H1 (cell line): ENCODE measurements at regions not wholly inside any gene's neighbourhood (a gene's known extent, or its start where the extent isn't known, plus 50 kb on each side); places are given as distances from the start of the nearest gene placed in this dataset.

Experiments used
- CTCF ChIA-PET: fragments of 300-600 bp; sonication (Branson Sonifier 250); formaldehyde crosslinking; loops from one replicate; lab custom pipeline; 2021; ENCODE audit not compliant: partially characterized antibody; lab: Charles Lee
- POLR2A ChIA-PET: fragments of 300-600 bp; sonication (Branson Sonifier 250); formaldehyde crosslinking; loops from one replicate; lab custom pipeline; 2021; ENCODE audit warnings: inconsistent platforms; ENCODE audit not compliant: partially characterized antibody; lab: Charles Lee
- DNase-seq, 2 experiments: peaks; one replicate each; pipeline versions ENCODE4 v3.0.0 to v3.0.0-alpha.2; 2010 to 2022; ENCODE audit warnings: low spot score in 2 of 2, low read depth in 1 of 2, mixed read lengths in 1 of 2
- FAIRE-seq: peaks from 2 replicates; lab custom pipeline; 2011; peaks lifted over from hg19 to GRCh38; lab: Jason Lieb, UNC
- H2AFZ ChIP-seq: 2 replicates; pipeline ENCODE4 v1.8.1; 2012; ENCODE audit warnings: low read length, inconsistent platforms
- H2AK5ac ChIP-seq: 2 replicates; pipeline ENCODE4 v1.6.1; 2013; ENCODE audit warnings: low read depth, low read length
- H2BK120ac ChIP-seq: replicated peaks from 2 replicates; pipeline ENCODE3; 2013; ENCODE audit warnings: low read depth, low read length, inconsistent platforms
- H2BK12ac ChIP-seq: 2 replicates; pipeline ENCODE4 v1.6.1; 2013; ENCODE audit warnings: low read depth, low read length
- H2BK15ac ChIP-seq: 2 replicates; pipeline ENCODE4 v1.6.1; 2013; ENCODE audit warnings: low read length
- H2BK20ac ChIP-seq: 2 replicates; pipeline ENCODE4 v1.6.1; 2013; ENCODE audit warnings: low read length
- H2BK5ac ChIP-seq: 2 replicates; pipeline ENCODE4 v1.6.1; 2013; ENCODE audit warnings: low read depth, low read length
- H3K14ac ChIP-seq: 2 replicates; pipeline ENCODE4 v1.6.1; 2013; ENCODE audit warnings: inconsistent platforms; ENCODE audit not compliant: insufficient read length
- H3K18ac ChIP-seq: 2 replicates; pipeline ENCODE4 v1.6.1; 2013; ENCODE audit warnings: low read length; ENCODE audit errors: extremely low read depth
- H3K23ac ChIP-seq: 2 replicates; pipeline ENCODE4 v1.6.1; 2013; ENCODE audit warnings: inconsistent platforms; ENCODE audit not compliant: insufficient read length
- H3K23me2 ChIP-seq: 2 replicates; pipeline ENCODE4 v1.6.1; 2013; ENCODE audit warnings: low read depth, low read length
- H3K27ac ChIP-seq: 2 replicates; pipeline ENCODE4 v1.6.1; 2011; ENCODE audit warnings: low read depth, low read length, inconsistent platforms
- H3K27me3 ChIP-seq, 4 experiments: replicated peaks in 1 of 4; 1 replicate in 1 of 4; 2 replicates in 3 of 4; pipeline versions ENCODE4 v1.6.1 to v1.8.1; 2011 to 2013; ENCODE audit warnings: low read length in 3 of 4, mild to moderate bottlenecking in 3 of 4, inconsistent platforms in 2 of 4, mixed read lengths in 2 of 4, moderate library complexity in 1 of 4; ENCODE audit not compliant: control insufficient read depth in 3 of 4, insufficient read depth in 3 of 4; ENCODE audit errors: extremely low read depth in 1 of 4
- H3K36me3 ChIP-seq, 4 experiments: 2 replicates each; pipeline versions ENCODE4 v1.6.1 to v1.8.1; 2011 to 2013; ENCODE audit warnings: mild to moderate bottlenecking in 4 of 4, low read length in 3 of 4, moderate library complexity in 2 of 4, control low read depth in 1 of 4, inconsistent platforms in 1 of 4; ENCODE audit not compliant: insufficient read depth in 4 of 4, control insufficient read depth in 2 of 4
- H3K4ac ChIP-seq: replicated peaks from 2 replicates; pipeline ENCODE3; 2013; ENCODE audit warnings: low read length, low read depth, mixed read lengths, inconsistent platforms; ENCODE audit not compliant: insufficient read length
- H3K4me1 ChIP-seq, 4 experiments: replicated peaks in 1 of 4; 1 replicate in 1 of 4; 2 replicates in 3 of 4; pipeline versions ENCODE4 v1.6.1 to v1.8.1; 2011 to 2013; ENCODE audit warnings: low read length in 3 of 4, inconsistent platforms in 2 of 4, mixed read lengths in 1 of 4; ENCODE audit not compliant: insufficient read depth in 4 of 4, control insufficient read depth in 3 of 4
- H3K4me2 ChIP-seq, 2 experiments: 2 replicates each; pipeline versions ENCODE4 v1.6.1 to v1.8.1; 2011 to 2013; ENCODE audit warnings: low read depth in 2 of 2, low read length in 2 of 2, control low read depth in 1 of 2, inconsistent platforms in 1 of 2, mild to moderate bottlenecking in 1 of 2; ENCODE audit not compliant: insufficient read depth in 1 of 2
- H3K4me3 ChIP-seq, 4 experiments: fragments of 200-600, 300-600 bp in 1 of 4; sonication (generic), shearing (Covaris generic), sonication (Bioruptor Twin) in 1 of 4; 2 replicates each; pipeline versions ENCODE4 v1.5.1 to v1.8.1; 2011 to 2016; ENCODE audit warnings: low read length in 4 of 4, low read depth in 3 of 4, control low read depth in 2 of 4, inconsistent platforms in 2 of 4, mild to moderate bottlenecking in 2 of 4, mixed read lengths in 1 of 4, moderate library complexity in 1 of 4; ENCODE audit not compliant: insufficient read depth in 2 of 4; ENCODE audit errors: extremely low read depth in 1 of 4
- H3K56ac ChIP-seq: replicated peaks from 2 replicates; pipeline ENCODE3; 2013; ENCODE audit warnings: low read depth, mild to moderate bottlenecking, mixed read lengths, low read length, inconsistent platforms; ENCODE audit not compliant: insufficient read length
- H3K79me1 ChIP-seq: 2 replicates; pipeline ENCODE4 v1.6.1; 2013; ENCODE audit warnings: low read depth, low read length, control low read depth
- H3K79me2 ChIP-seq, 2 experiments: 2 replicates each; pipeline versions ENCODE4 v1.6.1 to v1.8.1; 2012 to 2013; ENCODE audit warnings: low read length in 2 of 2, mild to moderate bottlenecking in 2 of 2, inconsistent platforms in 1 of 2; ENCODE audit not compliant: insufficient read depth in 2 of 2, control insufficient read depth in 1 of 2
- H3K9ac ChIP-seq, 4 experiments: replicated peaks in 1 of 4; 1 replicate in 1 of 4; 2 replicates in 3 of 4; pipeline versions ENCODE4 v1.6.1 to v1.8.1; 2011 to 2013; ENCODE audit warnings: low read depth in 3 of 4, low read length in 3 of 4, control low read depth in 2 of 4, mild to moderate bottlenecking in 2 of 4, moderate library complexity in 2 of 4, inconsistent platforms in 1 of 4; ENCODE audit errors: extremely low read depth in 1 of 4
- H3K9me3 ChIP-seq, 2 experiments: 2 replicates each; pipeline versions ENCODE4 v1.6.1 to v1.8.1; 2012 to 2013; ENCODE audit warnings: mild to moderate bottlenecking in 2 of 2, moderate library complexity in 2 of 2, control low read depth in 1 of 2, inconsistent platforms in 1 of 2, low read depth in 1 of 2, low read length in 1 of 2, mixed read lengths in 1 of 2; ENCODE audit not compliant: insufficient read depth in 2 of 2
- H4K20me1 ChIP-seq, 2 experiments: replicated peaks in 1 of 2; 2 replicates each; pipeline versions ENCODE3 to v1.8.1; 2011 to 2013; ENCODE audit warnings: inconsistent platforms in 2 of 2, low read length in 2 of 2, mild to moderate bottlenecking in 1 of 2; ENCODE audit not compliant: insufficient read depth in 2 of 2, control insufficient read depth in 1 of 2
- H4K5ac ChIP-seq: 2 replicates; pipeline ENCODE4 v1.6.1; 2013; ENCODE audit warnings: low read length, low read depth, mixed read lengths, inconsistent platforms; ENCODE audit not compliant: insufficient read length
- H4K8ac ChIP-seq: 2 replicates; pipeline ENCODE4 v1.8.0; 2013; ENCODE audit warnings: mild to moderate bottlenecking, moderate library complexity, low read length, inconsistent platforms; ENCODE audit not compliant: insufficient read depth; ENCODE audit errors: extremely low read depth
- H4K91ac ChIP-seq: replicated peaks from 2 replicates; pipeline ENCODE3; 2013; ENCODE audit warnings: low read length, mixed read lengths, inconsistent platforms; ENCODE audit not compliant: insufficient read length
- ATF3 ChIP-seq: IDR thresholded peaks from 2 replicates; pipeline ENCODE4 v1.6.1; 2011; ENCODE audit warnings: low read depth, mild to moderate bottlenecking, low read length; ENCODE audit not compliant: insufficient read depth
- CBX8 ChIP-seq: fragments of 300-800, 300-1000 bp; sonication (generic); IDR thresholded peaks from 2 replicates; pipeline ENCODE4 v1.7.1; 2016; ENCODE audit warnings: low read depth, low read length, borderline replicate concordance
- E2F6 ChIP-seq: IDR thresholded peaks from 2 replicates; pipeline ENCODE4 v1.6.1; 2012; ENCODE audit warnings: inconsistent platforms
- EP300 ChIP-seq, 2 experiments: IDR thresholded peaks; 1 replicate in 1 of 2; 2 replicates in 1 of 2; pipeline ENCODE4 v1.6.1; 2011 to 2012; ENCODE audit warnings: low read depth in 2 of 2, low read length in 2 of 2, mild to moderate bottlenecking in 2 of 2, borderline replicate concordance in 1 of 2, inconsistent platforms in 1 of 2, moderate library complexity in 1 of 2
- JUND ChIP-seq: IDR thresholded peaks from 2 replicates; pipeline ENCODE4 v1.6.1; 2011; ENCODE audit warnings: mild to moderate bottlenecking, improper control_type of control experiment, low read length
- KDM1A ChIP-seq: fragments of 200-600, 300-600 bp; sonication (generic); IDR thresholded peaks from 2 replicates; pipeline ENCODE4 v1.7.1; 2016; ENCODE audit warnings: mild to moderate bottlenecking, low read length, borderline replicate concordance
- KDM4A ChIP-seq: IDR thresholded peaks from one replicate; pipeline ENCODE4 v1.7.1; 2012; ENCODE audit warnings: low read depth, mild to moderate bottlenecking, moderate library complexity, low read length, inconsistent platforms; ENCODE audit not compliant: severe bottlenecking
- KDM5A ChIP-seq: fragments of 200-600 bp; IDR thresholded peaks from 2 replicates; pipeline ENCODE4 v1.7.1; 2012; ENCODE audit warnings: mild to moderate bottlenecking, low read length, inconsistent platforms, mixed read lengths
- POLR2A ChIP-seq, 2 experiments: IDR thresholded peaks; 1 replicate in 1 of 2; 2 replicates in 1 of 2; pipeline ENCODE4 v1.6.1; 2011; ENCODE audit warnings: low read depth in 2 of 2, low read length in 2 of 2, mild to moderate bottlenecking in 2 of 2; ENCODE audit errors: control extremely low read depth in 1 of 2
- SIX5 ChIP-seq: IDR thresholded peaks from 2 replicates; pipeline ENCODE4 v1.6.1; 2011; ENCODE audit warnings: mild to moderate bottlenecking, low read depth, low read length
- TAF7 ChIP-seq: optimal IDR thresholded peaks from 2 replicates; pipeline ENCODE3; 2011; ENCODE audit warnings: low read depth, mild to moderate bottlenecking, inconsistent platforms, low read length, moderate library complexity, borderline replicate concordance
- TEAD4 ChIP-seq: IDR thresholded peaks from 2 replicates; pipeline ENCODE4 v1.6.1; 2012; ENCODE audit warnings: low read depth, low read length, inconsistent platforms, mixed read lengths
- USF2 ChIP-seq: IDR thresholded peaks from 2 replicates; pipeline ENCODE4 v1.6.1; 2011; ENCODE audit warnings: low read length, improper control_type of control experiment
- WGBS, 2 experiments: shearing (Covaris generic) in 1 of 2; methylation state at CpG; one replicate each; pipeline versions ENCODE4 v1.1.6 to v1.1.7; 2013 to 2015; ENCODE audit warnings: low lambda C conversion rate in 2 of 2, mixed read lengths in 2 of 2, inconsistent platforms in 1 of 2, low coverage in 1 of 2, missing lambda C conversion rate in 1 of 2; ENCODE audit not compliant: insufficient replicate concordance in 2 of 2, insufficient coverage in 1 of 2, insufficient read length in 1 of 2; ENCODE audit errors: extremely low coverage in 1 of 2, missing lambda C conversion rate in 1 of 2; 5-methylcytosine and 5-hydroxymethylcytosine counted together

- no peak overlapping the region for H2BK12ac ChIP-seq
- no peak overlapping the region for H3K27ac ChIP-seq
- no peak overlapping the region for H2AK5ac ChIP-seq
- H2BK15ac ChIP-seq, result no peak overlapping the region
- ChIA-PET POLR2A (no interaction called here), CTCF (no interaction called here)
- H2BK5ac ChIP-seq, result no peak overlapping the region
- H3K23me2 ChIP-seq, result no peaks in the 10 kb centered on the region
- no peak overlapping the region for H3K14ac ChIP-seq
- DNase-seq, result no peak
- no peaks in the 10 kb centered on the region for H3K4me1 ChIP-seq
- no peak overlapping the region for H3K56ac ChIP-seq
- H3K27me3 ChIP-seq, result no peaks in the 10 kb centered on the region
- no peaks in the 10 kb centered on the region for H3K79me1 ChIP-seq
- H2BK20ac ChIP-seq, result no peak overlapping the region
- no peak overlapping the region for H2AFZ ChIP-seq
- no peaks in the 10 kb centered on the region for H3K79me2 ChIP-seq
- no peak overlapping the region for H3K9ac ChIP-seq
- H3K18ac ChIP-seq, result no peak overlapping the region
- H4K5ac ChIP-seq, result no peak overlapping the region
- H3K4me2 ChIP-seq, result no peak overlapping the region
- H4K20me1 ChIP-seq, result no peaks in the 10 kb centered on the region
- no peak overlapping the region for H3K4me3 ChIP-seq
- H4K8ac ChIP-seq, result no peak overlapping the region
- H3K36me3 ChIP-seq, result no peaks in the 10 kb centered on the region
- H3K4ac ChIP-seq, result no peak overlapping the region
- H3K23ac ChIP-seq, result no peak overlapping the region
- no peaks in the 10 kb centered on the region for H3K9me3 ChIP-seq
- WGBS, 2 experiments, result 97% methylated on average over 2 of the region's 2 CpGs; no CpG with 5 or more reads in 1 of the 2 experiments
- H2BK120ac ChIP-seq, result no peak overlapping the region
- no peak for FAIRE-seq
- no peak overlapping the region for H4K91ac ChIP-seq
- TF ChIP-seq ATF3, result no peak
- no peak for TF ChIP-seq KDM5A
- no peak for TF ChIP-seq JUND
- TF ChIP-seq TAF7, result no peak
- no peak for TF ChIP-seq SIX5
- no peak for TF ChIP-seq USF2
- TF ChIP-seq CBX8, result no peak
- no peak for TF ChIP-seq TEAD4
- no peak for TF ChIP-seq KDM1A
- TF ChIP-seq POLR2A (IDR thresholded peaks at IDR 0.05; ENCODE audit: control extremely low read depth in 1 of 2, low read depth in 2 of 2, low read length in 2 of 2), result no peak
- no peak for TF ChIP-seq E2F6
- no peak for TF ChIP-seq KDM4A
- TF ChIP-seq EP300 (IDR thresholded peaks at IDR 0.05; ENCODE audit: borderline replicate concordance in 1 of 2, low read depth in 2 of 2, low read length in 2 of 2), result no peak
These were observed 2435.9 kb upstream of the PCDH20 start for GRCh38 chr13:63851526-63851925.
